Parathyroid adenoma (tissue), 2 donors: ENCODE measurements at regions not wholly inside any gene's neighbourhood (a gene's known extent, or its start where the extent isn't known, plus 50 kb on each side); places are given as distances from the start of the nearest gene placed in this dataset.

Experiments used
- H2AFZ ChIP-seq: fragments of 300-600 bp; sonication (generic); one replicate; pipeline ENCODE4 v1.7.0; 2017; ENCODE audit warnings: antibody characterized with exemption, mild to moderate bottlenecking
- H3K27ac ChIP-seq: fragments of 300-600 bp; sonication (generic); one replicate; pipeline ENCODE4 v1.7.0; 2017
- H3K27me3 ChIP-seq: fragments of 300-600 bp; sonication (generic); one replicate; pipeline ENCODE4 v1.7.0; 2017; ENCODE audit warnings: low read length; ENCODE audit not compliant: control insufficient read depth, insufficient read depth
- H3K36me3 ChIP-seq: fragments of 300-600 bp; sonication (generic); one replicate; pipeline ENCODE4 v1.7.0; 2017; ENCODE audit warnings: low read length; ENCODE audit not compliant: control insufficient read depth, insufficient read depth
- H3K4me1 ChIP-seq: fragments of 300-600 bp; sonication (generic); one replicate; pipeline ENCODE4 v1.7.0; 2017; ENCODE audit warnings: control low read depth
- H3K4me2 ChIP-seq: fragments of 300-600 bp; sonication (generic); one replicate; pipeline ENCODE4 v1.7.0; 2017; ENCODE audit warnings: low read length
- H3K4me3 ChIP-seq: fragments of 300-600 bp; sonication (generic); one replicate; pipeline ENCODE4 v1.7.0; 2017; ENCODE audit warnings: low read depth, low read length
- H3K79me2 ChIP-seq: fragments of 300-600 bp; sonication (generic); one replicate; pipeline ENCODE4 v1.7.0; 2017; ENCODE audit warnings: control low read depth
- H3K9ac ChIP-seq: fragments of 300-600 bp; sonication (generic); one replicate; pipeline ENCODE4 v1.7.0; 2017; ENCODE audit warnings: mild to moderate bottlenecking
- H3K9me3 ChIP-seq: fragments of 300-600 bp; sonication (generic); one replicate; pipeline ENCODE4 v1.7.0; 2017; ENCODE audit warnings: low read length; ENCODE audit not compliant: control insufficient read depth
- TF ChIP-seq, protein P1 (sequence below): fragments of 300-600 bp; sonication (generic); IDR thresholded peaks from one replicate; pipeline ENCODE4 v1.7.0; 2017; ENCODE audit warnings: antibody characterized with exemption, mild to moderate bottlenecking
- donor health status: primary hyperparathyroidism.

DNA sequence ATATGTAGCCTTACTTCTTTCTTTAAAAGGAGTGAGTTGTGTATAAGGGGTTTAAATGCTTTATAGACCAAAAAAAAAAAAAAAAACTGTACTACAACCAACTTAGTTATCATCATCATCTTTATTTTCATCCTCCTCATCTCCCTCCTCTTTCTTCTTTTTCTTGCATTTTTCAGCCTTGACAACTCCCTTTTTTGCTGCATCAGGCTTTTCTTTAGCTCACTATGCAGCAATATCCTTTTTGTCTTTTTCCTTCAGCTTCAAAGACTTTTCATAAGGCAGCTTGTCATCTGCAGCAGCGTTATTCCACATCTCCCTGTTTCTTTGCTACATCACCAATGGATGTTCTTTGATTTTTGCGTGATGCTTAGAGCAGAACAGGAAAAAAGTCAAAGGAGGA lies 526.0 kb downstream of the ZNF608 start:
- Histone ChIP-seq H3K4me1 (no peaks in the 10 kb centered on the region), H3K79me2 (no peaks in the 10 kb centered on the region), H3K36me3 (no peaks in the 10 kb centered on the region), H3K4me3 (no peak overlapping the region), H3K4me2 (no peak overlapping the region), H3K27me3 (no peaks in the 10 kb centered on the region), H3K9me3 (no peaks in the 10 kb centered on the region), H2AFZ (no peak overlapping the region), H3K9ac (no peak overlapping the region), H3K27ac (no peak overlapping the region)
- TF ChIP-seq, protein P1, sequence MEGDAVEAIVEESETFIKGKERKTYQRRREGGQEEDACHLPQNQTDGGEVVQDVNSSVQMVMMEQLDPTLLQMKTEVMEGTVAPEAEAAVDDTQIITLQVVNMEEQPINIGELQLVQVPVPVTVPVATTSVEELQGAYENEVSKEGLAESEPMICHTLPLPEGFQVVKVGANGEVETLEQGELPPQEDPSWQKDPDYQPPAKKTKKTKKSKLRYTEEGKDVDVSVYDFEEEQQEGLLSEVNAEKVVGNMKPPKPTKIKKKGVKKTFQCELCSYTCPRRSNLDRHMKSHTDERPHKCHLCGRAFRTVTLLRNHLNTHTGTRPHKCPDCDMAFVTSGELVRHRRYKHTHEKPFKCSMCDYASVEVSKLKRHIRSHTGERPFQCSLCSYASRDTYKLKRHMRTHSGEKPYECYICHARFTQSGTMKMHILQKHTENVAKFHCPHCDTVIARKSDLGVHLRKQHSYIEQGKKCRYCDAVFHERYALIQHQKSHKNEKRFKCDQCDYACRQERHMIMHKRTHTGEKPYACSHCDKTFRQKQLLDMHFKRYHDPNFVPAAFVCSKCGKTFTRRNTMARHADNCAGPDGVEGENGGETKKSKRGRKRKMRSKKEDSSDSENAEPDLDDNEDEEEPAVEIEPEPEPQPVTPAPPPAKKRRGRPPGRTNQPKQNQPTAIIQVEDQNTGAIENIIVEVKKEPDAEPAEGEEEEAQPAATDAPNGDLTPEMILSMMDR = no peak

DNA sequence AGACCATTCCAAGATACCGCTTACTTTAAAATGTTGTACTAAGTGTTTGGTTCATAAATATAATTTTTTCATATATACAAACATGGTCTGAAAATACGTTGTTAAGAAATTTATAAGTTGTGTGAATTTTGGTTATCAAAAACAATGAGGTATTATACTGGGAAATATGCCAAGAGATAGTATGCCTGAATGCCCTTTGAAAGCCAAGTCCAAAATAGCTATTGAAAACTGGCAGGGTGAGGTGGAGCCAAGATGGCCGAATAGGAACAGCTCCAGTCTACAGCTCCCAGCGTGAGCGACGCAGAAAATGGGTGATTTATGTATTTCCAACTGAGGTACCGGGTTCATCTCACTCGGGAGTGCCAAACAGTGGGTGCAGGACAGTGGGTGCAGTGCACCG lies 533.5 kb downstream of the ZNF608 start:
- H3K9ac ChIP-seq = no peak overlapping the region
- no peak overlapping the region for H2AFZ ChIP-seq
- no peak overlapping the region for H3K27ac ChIP-seq
- no peak overlapping the region for H3K4me3 ChIP-seq
- no peaks in the 10 kb centered on the region for H3K4me1 ChIP-seq
- H3K9me3 ChIP-seq = no peaks in the 10 kb centered on the region
- no peaks in the 10 kb centered on the region for H3K36me3 ChIP-seq
- TF ChIP-seq, protein P1 = no peak
- no peaks in the 10 kb centered on the region for H3K79me2 ChIP-seq
- H3K27me3 ChIP-seq = no peaks in the 10 kb centered on the region
- H3K4me2 ChIP-seq = no peak overlapping the region

DNA sequence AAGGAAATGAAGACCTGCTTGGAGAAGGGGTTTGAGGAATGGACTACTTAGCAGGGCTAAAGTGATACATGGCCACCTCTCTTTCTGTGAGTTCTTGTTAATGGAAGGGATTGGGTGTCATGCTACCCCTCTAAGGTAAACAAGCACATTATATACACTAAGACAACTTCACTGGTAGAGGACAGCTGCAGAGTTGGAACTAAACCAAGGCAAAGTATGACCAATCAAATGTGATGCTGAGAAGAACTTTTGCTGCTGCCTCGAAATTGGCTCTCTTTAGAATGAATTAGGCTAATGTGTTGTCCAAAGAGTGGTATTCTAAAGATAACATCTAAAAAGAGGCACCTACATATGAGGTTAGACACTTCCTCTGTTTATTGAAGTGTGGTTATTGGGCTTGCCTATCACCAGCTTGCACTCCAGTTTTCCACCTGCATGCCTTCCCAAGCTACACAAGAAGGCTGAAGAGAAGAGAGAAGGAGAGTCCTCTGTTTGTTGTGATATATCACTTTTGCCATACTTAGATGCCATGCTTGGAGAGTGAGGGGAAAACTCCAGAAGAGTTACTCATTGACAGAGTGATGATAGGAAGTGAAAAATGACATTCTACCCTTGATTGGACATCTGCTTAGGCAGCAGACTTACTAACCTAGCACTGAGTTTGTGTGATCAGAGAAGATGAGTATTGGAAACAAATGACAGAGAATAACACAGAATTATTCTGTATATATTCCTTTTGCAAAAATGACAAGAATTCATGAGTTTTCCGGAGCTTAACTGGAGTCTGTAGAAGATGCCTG lies 536.1 kb downstream of the ZNF608 start:
- H2AFZ ChIP-seq = no peak overlapping the region
- no peaks in the 10 kb centered on the region for H3K36me3 ChIP-seq
- H3K79me2 ChIP-seq = no peaks in the 10 kb centered on the region
- H3K4me2 ChIP-seq = no peak overlapping the region
- H3K27me3 ChIP-seq = no peaks in the 10 kb centered on the region
- H3K4me1 ChIP-seq = no peaks in the 10 kb centered on the region
- TF ChIP-seq, protein P1 = no peak
- H3K4me3 ChIP-seq = no peak overlapping the region
- H3K27ac ChIP-seq = no peak overlapping the region
- H3K9me3 ChIP-seq = no peaks in the 10 kb centered on the region
- no peak overlapping the region for H3K9ac ChIP-seq

DNA sequence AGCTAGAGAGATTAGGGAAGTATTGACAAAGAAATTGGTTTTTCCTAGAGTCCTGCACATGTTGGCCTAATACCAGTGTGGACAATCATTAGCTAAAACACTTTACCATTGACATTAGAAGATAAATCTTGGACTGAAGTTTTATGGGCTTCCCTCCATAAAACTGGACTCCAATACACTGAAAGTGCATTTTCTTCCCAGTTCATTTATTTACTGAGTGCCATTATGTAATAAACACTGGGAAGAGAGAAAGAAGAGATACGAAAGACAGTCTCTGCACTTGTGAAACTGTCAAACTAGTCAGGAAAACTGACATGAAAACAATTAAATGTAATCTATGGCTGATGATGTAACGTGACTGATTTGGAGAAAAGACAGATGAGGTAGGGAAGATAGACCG lies 539.3 kb downstream of the ZNF608 start:
- H3K79me2 ChIP-seq = no peaks in the 10 kb centered on the region
- no peak overlapping the region for H3K4me2 ChIP-seq
- no peak overlapping the region for H3K4me3 ChIP-seq
- no peaks in the 10 kb centered on the region for H3K36me3 ChIP-seq
- H3K9me3 ChIP-seq = no peaks in the 10 kb centered on the region
- H3K27me3 ChIP-seq = no peaks in the 10 kb centered on the region
- TF ChIP-seq, protein P1 = no peak
- H3K27ac ChIP-seq = no peak overlapping the region
- no peaks in the 10 kb centered on the region for H3K4me1 ChIP-seq
- H2AFZ ChIP-seq = no peak overlapping the region
- H3K9ac ChIP-seq = no peak overlapping the region

DNA sequence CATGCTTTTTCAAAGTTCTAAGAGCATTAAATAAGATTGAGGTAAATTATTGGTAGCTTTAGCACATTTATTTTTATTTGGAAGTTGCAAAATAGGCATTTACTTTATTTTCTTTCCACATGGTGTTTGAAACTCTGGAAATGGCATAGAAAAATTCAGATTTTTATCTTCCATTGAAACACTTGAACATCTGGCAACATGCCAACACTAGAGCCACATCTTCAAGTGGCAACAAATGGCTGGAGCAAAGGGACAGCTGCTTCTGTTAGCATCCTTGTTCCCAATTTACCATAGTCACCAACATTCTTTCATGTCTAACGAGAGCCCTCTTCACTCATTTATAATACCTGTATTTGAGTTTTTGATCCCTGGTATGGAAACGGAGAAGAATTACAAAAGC lies 539.9 kb downstream of the ZNF608 start:
- H3K4me2 ChIP-seq = no peak overlapping the region
- TF ChIP-seq, protein P1 = no peak
- no peak overlapping the region for H3K27ac ChIP-seq
- H3K4me1 ChIP-seq = no peaks in the 10 kb centered on the region
- H3K79me2 ChIP-seq = no peaks in the 10 kb centered on the region
- no peak overlapping the region for H3K4me3 ChIP-seq
- H3K36me3 ChIP-seq = no peaks in the 10 kb centered on the region
- H3K9ac ChIP-seq = no peak overlapping the region
- H3K27me3 ChIP-seq = no peaks in the 10 kb centered on the region
- no peak overlapping the region for H2AFZ ChIP-seq
- no peaks in the 10 kb centered on the region for H3K9me3 ChIP-seq
